ENCODE measurements at regions not wholly inside any gene's neighbourhood (a gene's known extent, or its start where the extent isn't known, plus 50 kb on each side); places are given as distances from the start of the nearest gene placed in this dataset.
"Not testable (repeated sequence)": the region's sequence is repeated elsewhere in the genome, so short reads cannot be mapped to it uniquely, and the experiment has no call there.

DNA sequence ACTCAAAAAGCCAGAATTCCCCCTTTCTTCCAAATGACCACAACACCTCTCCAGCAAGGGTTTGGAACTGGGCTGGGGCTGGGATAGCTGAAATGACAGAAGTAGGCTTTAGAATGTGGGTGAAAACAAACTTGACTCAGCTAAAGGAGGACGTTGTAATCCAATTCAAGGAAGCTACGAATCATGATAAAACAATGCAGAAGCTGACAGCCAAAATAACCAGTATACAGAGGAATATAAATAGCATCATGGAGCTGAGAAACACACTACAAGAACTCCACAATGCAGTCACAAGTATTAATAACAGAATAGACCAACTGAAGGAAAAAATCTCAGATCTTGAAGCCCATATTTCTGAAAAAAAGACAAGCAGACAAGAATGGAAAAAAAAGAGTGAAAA, 95.8 kb upstream of the TET2 start:
- DNase-seq (ENCODE audit: low spot score) = no peak

DNA sequence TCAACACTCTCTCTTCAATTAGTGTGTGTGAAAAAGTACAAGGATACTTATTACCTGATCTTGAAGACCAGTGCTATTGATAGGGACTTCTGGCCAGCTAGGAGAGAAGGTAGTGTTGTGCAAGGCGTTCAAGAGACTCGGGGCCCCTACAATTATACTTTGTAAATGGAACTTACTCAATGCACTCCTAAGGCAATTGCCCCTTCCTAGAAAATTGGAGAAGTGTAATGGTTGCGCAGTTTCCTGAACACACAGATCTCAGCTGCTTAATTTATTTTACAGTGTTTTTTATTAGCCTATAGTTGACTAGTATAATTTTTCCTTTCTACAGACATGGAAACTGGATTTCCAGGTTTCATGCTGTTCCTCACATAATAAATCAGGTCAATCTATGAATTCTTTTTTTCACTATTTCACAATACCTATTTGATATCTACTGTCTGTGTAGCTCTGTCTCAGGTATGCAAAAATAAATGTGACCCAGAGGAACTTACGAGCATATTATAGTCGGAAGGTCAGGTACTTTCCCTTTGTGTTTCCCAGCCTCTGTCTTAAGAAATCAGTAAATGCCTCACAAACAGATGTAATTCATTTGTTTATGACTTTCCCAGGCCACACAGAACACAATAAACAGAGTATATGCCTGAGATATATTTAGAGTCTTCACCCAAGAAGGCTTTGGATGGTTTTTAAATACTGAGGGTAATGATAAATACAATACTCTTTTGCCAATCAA, 89.1 kb upstream of the TET2 start:
- no peak for DNase-seq (ENCODE audit: low spot score)

DNA sequence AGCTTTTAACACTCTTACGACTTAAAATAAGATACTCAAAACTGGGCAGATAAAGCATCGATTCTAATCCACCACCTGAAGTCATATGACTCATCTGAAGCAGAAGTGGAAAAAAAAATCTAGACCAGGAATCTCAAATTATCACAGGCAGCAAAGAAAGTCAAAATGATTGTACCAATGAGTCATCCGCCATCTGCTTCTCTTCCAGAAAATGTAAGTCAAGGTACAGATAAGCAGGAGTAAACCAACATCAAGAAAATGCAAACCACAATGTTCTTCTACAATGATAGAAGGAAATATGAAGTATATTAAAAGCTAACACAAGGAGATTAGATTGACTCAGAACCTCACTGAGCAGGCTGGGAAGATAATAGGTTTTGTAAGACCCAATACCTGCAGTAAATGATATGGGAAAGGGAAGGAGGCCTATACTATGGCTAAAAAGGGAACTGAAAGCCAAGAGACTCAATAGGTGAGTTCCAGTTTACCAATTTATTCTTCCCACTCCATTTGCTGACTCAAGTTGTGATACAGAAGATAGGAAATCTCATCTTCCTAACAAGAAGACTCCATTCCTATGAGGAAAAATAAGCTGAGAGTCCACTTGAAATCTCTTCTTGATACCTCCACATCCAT, 88.4 kb upstream of the TET2 start:
- no peak for DNase-seq (ENCODE audit: low spot score)

DNA sequence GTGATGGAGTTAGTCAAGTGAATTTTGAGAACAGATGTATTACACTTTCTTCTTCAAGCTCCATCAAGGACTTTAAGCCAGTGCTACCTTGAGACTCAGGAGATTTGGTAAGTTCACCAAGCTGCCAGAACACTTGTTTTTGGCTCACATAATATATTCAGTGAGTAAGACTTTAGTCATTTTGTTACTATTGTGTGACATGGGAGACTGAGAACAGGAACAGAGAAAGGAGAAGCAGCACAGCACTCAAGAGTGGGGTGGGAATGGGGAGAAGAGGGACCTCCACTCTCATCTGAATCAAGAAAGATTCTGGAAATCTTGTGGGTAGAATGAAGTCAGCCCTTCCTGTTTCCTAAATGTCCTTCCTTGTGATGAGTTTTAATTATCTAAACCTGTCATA, 87.3 kb upstream of the TET2 start:
- DNase-seq (ENCODE audit: low spot score) = no peak

DNA sequence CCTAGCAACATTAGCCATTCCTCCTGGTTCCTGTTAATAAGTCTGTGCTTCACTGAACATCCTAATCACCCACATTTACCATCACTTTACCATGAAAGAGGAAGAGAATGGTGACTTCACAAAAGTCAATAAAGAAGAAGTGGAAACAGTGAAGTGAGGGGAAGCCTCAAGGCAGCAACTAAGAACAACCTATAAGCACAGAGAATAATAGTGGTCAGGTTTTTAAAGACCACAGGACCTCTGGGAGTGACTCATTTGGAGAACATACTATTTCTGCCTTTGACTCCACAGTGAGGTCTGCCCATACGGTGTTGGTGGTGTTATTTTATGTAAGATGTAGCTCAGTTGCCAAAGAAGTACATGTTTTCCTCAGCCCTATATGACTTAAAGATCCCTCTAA, 86.0 kb upstream of the TET2 start:
- DNase-seq (ENCODE audit: low spot score) = no peak

DNA sequence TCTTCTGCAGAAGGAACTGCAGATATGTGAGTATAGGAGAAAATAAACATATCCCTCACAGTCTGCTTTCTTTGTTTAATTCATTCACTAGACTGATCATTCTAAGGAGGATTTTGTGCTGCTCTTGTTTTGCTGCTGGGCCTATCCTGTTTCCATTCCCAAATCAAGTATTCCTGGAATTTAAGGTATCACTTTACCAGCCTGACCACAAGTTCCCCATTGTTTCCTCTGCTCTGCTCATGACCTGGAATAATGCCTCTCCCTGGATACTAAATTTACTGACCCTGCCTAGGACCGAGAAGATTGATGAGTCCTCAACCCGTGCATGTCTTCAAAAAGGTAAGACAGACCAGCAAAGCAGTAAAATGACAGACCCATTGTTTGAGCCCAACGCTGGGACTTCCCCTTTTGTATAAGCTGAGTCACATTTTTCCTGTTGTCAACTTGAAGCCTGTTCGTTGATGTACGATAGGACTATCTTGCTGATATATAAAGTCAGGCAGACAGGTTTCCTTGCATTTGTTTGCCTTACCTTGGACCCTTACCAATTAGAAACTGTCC, 85.5 kb upstream of the TET2 start:
- no peak for DNase-seq (ENCODE audit: low spot score)

DNA sequence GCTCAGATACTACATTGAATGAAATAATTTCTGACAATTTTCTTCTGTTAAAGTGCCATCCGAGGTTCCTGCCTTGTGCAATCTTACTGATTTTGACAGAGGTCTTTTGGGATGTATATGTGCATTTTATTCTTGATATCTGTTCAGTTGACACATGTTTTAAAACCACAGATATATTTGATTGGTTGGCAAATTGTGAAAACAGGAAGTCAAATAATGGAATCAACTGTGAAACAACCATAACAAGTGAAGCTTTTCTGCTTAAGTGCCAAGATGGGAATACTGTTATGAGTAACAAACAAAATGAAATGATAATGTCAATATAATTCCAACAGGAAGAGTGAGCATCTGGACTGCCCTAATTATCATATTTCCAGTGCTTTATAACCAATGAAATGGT, 84.9 kb upstream of the TET2 start:
- no peak for DNase-seq (ENCODE audit: low spot score)

DNA sequence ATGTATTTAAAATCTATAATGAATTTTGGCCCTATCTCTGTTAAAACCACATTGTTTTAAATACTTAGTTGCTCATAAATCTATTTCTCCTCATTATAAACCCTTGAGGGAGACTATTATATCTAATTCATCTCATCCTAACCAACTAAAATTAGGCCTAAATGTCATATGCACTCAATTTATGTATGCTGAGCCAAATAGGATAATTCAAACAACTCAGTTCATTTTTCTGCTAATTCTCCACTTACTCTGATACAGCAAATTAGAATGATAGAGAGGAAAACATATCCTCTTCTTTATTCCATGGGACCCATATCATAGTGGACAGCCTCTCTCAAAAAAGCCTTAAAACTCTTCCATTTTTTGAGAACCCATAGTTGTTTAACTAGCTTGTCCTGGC, 80.3 kb upstream of the TET2 start:
- DNase-seq (ENCODE audit: low spot score) = no peak

DNA sequence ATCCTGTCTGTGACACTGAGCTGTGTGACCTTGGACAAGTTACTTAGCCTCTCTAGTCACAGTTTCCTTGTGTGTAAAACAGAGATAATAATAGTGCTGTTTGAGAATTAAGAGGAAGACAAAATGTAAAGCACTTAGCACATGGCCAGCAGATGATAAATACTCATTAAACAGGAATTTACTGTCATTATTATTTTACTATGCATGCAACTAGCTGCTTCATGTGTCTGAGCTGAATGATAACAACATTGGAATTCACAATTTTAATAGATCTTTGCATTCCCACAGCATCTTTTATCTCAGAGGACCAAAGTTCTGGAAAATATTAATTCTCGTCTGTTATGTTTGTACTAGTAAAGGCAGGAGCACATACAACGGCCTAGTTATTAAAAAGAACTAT, 79.2 kb upstream of the TET2 start:
- DNase-seq (ENCODE audit: low spot score) = no peak

DNA sequence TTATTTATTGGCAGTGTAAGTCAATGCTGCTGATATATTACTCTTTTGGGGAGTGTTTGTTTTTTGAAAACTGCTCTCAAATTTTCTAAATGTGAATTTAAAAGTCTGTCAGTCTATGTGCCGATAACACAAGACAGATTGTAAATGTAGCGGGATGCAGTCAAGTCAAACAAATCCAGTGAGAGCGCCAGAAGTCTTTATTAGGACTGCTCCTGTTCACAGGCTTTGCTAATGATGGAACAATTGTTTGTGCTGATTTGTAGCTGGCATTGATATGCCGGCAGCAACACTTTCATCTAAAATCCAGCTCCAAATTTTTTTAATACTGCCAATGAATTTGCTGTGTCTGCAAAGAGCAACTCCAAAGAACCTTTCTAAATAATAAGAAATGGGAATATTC, 78.7 kb upstream of the TET2 start:
- DNase-seq (ENCODE audit: low spot score) = no peak

DNA sequence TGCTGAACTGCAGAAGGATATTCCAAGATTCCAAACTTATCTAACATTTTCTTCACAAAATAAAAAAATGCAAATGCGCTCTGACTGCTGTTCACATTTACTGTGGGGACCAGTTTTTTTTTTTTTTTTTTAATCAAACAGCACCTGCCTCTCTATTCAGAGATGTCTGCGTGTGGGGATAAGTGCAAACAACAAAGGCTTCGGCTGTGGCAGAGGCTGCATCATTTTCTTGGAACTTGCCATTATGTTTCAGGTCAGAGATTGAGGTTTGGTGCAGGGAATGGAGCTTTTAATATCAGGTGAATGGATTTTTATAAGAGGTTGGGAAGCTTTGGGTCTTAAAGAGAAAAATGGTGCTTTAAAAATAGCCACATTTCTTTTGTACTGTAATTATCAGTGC, 78.2 kb upstream of the TET2 start:
- DNase-seq (ENCODE audit: low spot score) = no peak

DNA sequence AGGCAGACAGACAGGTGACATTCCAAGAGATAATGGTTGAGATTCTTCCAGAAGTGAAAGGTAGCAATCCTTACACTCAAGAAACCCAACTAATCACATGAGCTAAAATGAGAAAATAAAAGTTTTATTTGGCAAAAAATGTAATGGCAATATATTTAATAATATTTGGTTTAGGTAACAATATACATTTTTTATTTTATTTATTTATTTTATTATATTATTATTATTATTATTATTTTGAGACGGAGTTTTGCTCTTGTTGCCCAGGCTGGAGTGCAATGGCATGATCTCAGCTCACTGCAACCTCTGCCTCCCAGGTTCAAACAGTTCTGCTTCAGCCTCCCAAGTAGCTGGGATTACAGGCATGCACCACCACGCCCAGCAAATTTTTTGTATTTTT, 74.6 kb upstream of the TET2 start:
- not testable (repeated sequence) for DNase-seq (ENCODE audit: low spot score)

DNA sequence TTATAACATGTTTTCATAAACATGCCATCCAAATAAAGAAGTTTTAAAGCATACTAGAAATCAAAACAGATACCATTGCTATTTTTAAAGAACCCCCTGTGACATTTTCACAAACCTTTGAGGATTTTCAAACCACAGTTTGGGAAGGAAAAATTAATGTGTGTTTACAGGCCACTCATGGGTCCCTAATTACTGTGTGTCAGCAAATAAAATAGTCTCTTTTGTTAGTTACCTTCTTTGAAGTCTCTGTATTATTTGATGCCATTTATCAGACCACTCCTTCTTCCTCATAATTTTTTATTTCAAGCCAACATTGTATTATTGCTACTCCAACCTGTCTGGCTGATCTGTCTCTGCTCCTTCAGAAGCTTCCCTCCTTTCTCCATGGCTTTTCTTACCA, 72.6 kb upstream of the TET2 start:
- DNase-seq (ENCODE audit: low spot score) = no peak

DNA sequence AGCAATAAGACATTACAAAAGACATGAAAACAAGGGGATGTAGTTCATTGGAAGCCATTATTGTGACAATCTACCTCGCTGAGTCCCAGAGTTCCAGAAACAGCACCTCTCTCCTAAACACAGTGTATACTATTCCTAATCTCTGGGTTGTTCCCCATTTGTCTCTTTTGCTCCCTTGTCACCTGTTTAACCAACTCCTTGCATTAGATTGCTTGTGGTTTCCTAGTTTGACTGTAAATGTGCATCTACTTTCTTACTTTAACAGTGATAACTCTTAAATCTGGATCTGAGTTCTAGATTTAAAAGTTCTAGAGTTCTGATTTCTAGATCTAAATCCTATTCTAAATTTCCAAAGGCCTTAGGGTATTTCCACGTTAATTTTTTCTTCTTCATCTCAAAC, 71.6 kb upstream of the TET2 start:
- no peak for DNase-seq (ENCODE audit: low spot score)

DNA sequence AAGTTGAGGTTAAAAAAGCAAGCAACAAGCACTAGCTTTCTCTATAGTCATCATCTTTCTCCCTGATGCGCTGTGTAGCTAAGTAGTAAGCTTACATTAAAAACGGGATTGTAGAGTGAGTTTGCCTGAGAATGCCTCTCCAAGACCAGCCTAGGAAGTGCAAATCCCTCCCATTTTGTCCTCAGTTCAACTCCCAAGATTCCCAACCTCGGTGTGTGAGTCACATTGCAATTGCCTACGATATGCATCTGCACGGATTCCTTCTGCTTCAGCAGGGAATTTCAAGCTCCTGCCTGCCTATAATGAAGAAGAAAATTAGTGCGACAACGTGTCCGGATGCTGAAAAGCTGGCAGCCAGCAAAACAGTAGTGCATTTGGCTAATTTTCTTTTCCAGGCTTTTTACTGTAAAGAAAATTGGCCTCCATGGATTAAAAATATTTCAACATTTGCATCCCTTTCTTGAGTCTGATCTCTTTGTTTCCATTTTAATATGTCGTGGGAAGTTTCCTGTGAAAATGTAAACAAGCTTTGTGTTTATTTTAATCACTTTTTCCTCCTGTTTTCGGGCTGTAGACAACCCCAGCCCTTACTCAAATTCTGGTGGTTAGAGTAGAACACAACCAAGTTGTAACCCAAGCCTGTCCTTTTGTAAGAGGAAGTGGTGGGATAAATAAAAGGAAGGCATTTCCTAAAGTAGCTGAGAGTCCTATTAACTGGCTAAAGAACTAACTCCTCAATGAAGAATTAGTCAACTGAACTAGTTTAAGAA, 58.4 kb upstream of the TET2 start:
- no peak for DNase-seq (ENCODE audit: low spot score)

DNA sequence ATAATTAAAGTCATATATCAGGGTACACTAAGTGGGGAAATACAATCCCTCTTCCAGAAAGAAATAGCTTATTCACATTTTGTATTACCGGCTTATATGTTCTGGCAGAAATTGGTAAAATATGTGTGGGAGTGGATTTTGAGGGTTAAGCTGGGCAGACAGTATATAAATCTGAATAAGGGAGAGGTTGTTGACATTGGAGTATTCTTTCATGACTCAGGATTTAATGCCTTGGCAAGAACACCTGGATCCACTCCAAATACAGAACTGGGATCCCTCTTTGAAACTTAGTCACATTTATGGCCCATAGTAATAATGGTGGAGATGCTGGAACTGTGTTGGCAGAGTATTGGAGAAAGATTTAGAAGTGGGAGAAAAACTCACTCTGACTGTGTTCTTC, 54.3 kb upstream of the TET2 start:
- DNase-seq (ENCODE audit: low spot score) = no peak

DNA sequence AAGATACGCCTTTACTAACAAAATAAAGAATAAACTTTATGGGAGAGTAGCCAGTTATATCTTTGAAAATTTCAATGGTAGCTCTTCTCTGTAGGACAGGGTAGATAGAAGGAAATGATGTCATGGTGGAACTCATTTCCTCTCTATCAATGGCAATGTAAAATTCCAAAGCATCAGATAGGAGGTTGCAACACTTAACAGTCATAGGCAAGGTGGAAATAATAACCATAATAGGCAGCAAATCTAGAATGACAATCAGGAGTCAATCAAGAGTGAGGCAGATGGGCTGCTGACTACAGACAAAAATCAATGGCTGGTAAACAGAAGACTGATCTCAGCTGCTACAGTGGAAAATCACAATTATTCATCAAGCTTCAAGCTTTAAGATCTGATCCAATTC, 53.9 kb upstream of the TET2 start:
- DNase-seq (ENCODE audit: low spot score) = no peak

DNA sequence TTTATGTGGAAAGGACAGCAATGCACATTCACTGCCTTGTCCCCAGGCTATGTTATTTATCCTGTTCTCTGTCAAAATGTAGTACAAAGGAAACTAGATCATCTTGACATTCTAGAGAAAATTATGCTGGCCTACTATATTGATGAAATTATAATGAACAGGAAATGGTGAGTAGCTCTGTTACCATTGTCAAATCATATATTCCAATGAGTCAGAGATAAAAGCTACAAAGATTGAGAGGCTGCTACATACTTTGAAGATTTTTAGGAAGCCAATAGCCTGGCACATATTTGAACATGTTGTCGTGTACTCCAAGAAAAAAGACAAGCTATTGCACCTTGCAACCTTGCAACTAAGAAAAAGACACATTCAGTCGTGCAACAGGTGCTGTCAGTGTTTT, 52.7 kb upstream of the TET2 start:
- no peak for DNase-seq (ENCODE audit: low spot score)

Data from HuH-7 (cell line).